GM12878 (cell line): ENCODE measurements at regions not wholly inside any gene's neighbourhood (a gene's known extent, or its start where the extent isn't known, plus 50 kb on each side); places are given as distances from the start of the nearest gene placed in this dataset.

Experiments
- ATF7 ChIP-seq: fragments of 450-650 bp; IDR thresholded peaks from 2 replicates; pipeline ENCODE4 v1.6.1; 2016; ENCODE audit warnings: low read depth, mild to moderate bottlenecking
- ETV6 ChIP-seq, 2 experiments: fragments of 450-650 bp in 1 of 2; IDR thresholded peaks in 1 of 2; conservative IDR thresholded peaks in 1 of 2; 2 replicates each; pipeline ENCODE4 v1.6.1; 2014; ENCODE audit warnings: antibody characterized with exemption in 1 of 2, borderline replicate concordance in 1 of 2, low read depth in 1 of 2, mild to moderate bottlenecking in 1 of 2, moderate library complexity in 1 of 2
- MYC ChIP-seq: IDR thresholded peaks from 2 replicates; pipeline ENCODE4 v1.6.1; 2011; ENCODE audit warnings: mild to moderate bottlenecking, low read length, moderate library complexity, inconsistent platforms; ENCODE audit not compliant: insufficient read depth, insufficient replicate concordance, insufficient read length, severe bottlenecking
- POU2F2 ChIP-seq: IDR thresholded peaks from 3 replicates; pipeline ENCODE4 v1.6.1; 2011; ENCODE audit warnings: low read depth, mild to moderate bottlenecking, low read length, borderline replicate concordance
- RUNX3 ChIP-seq: IDR thresholded peaks from 2 replicates; pipeline ENCODE4 v1.6.1; 2012; ENCODE audit warnings: low read length, inconsistent platforms
- SP1 ChIP-seq: IDR thresholded peaks from one replicate; pipeline ENCODE4 v1.6.1; 2011; ENCODE audit warnings: low read depth, low read length
- TF ChIP-seq, protein P1 (sequence below): IDR thresholded peaks from 2 replicates; pipeline ENCODE4 v1.6.1; 2012; ENCODE audit warnings: mild to moderate bottlenecking, low read depth, low read length
- TF ChIP-seq, protein P2 (sequence below): fragments of 450-650 bp; IDR thresholded peaks from 2 replicates; pipeline ENCODE4 v1.6.1; 2016; ENCODE audit warnings: mild to moderate bottlenecking, moderate library complexity, borderline replicate concordance

DNA sequence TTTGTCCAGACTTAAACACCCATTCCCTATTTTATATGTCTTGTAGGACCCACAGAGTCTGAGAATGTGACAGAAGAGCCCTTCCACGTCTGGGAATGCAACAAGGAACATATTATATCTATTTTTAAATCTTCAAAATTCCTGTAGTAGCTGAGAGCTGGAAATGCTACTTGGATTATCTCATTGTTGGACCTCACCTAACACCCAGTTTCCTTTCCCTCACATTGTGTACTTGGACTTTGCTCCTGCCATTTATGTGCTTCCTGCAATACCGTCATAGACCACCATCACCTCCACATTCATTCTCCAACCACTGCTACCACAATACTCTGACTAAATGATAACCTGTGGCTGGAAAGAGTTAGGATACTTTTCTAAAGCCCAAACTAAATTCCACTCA is 335.4 kb downstream of the COL12A1 start (continued):
- TF ChIP-seq, protein P1, sequence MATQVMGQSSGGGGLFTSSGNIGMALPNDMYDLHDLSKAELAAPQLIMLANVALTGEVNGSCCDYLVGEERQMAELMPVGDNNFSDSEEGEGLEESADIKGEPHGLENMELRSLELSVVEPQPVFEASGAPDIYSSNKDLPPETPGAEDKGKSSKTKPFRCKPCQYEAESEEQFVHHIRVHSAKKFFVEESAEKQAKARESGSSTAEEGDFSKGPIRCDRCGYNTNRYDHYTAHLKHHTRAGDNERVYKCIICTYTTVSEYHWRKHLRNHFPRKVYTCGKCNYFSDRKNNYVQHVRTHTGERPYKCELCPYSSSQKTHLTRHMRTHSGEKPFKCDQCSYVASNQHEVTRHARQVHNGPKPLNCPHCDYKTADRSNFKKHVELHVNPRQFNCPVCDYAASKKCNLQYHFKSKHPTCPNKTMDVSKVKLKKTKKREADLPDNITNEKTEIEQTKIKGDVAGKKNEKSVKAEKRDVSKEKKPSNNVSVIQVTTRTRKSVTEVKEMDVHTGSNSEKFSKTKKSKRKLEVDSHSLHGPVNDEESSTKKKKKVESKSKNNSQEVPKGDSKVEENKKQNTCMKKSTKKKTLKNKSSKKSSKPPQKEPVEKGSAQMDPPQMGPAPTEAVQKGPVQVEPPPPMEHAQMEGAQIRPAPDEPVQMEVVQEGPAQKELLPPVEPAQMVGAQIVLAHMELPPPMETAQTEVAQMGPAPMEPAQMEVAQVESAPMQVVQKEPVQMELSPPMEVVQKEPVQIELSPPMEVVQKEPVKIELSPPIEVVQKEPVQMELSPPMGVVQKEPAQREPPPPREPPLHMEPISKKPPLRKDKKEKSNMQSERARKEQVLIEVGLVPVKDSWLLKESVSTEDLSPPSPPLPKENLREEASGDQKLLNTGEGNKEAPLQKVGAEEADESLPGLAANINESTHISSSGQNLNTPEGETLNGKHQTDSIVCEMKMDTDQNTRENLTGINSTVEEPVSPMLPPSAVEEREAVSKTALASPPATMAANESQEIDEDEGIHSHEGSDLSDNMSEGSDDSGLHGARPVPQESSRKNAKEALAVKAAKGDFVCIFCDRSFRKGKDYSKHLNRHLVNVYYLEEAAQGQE, result no peak
- TF ChIP-seq ETV6 (conservative IDR thresholded peaks at IDR 0.05 in 1 of 2, IDR thresholded peaks at IDR 0.05 in 1 of 2; ENCODE audit: borderline replicate concordance in 1 of 2, low read depth in 1 of 2), result no peak
- TF ChIP-seq RUNX3, result no peak
- TF ChIP-seq POU2F2, result no peak
- TF ChIP-seq, protein P2, sequence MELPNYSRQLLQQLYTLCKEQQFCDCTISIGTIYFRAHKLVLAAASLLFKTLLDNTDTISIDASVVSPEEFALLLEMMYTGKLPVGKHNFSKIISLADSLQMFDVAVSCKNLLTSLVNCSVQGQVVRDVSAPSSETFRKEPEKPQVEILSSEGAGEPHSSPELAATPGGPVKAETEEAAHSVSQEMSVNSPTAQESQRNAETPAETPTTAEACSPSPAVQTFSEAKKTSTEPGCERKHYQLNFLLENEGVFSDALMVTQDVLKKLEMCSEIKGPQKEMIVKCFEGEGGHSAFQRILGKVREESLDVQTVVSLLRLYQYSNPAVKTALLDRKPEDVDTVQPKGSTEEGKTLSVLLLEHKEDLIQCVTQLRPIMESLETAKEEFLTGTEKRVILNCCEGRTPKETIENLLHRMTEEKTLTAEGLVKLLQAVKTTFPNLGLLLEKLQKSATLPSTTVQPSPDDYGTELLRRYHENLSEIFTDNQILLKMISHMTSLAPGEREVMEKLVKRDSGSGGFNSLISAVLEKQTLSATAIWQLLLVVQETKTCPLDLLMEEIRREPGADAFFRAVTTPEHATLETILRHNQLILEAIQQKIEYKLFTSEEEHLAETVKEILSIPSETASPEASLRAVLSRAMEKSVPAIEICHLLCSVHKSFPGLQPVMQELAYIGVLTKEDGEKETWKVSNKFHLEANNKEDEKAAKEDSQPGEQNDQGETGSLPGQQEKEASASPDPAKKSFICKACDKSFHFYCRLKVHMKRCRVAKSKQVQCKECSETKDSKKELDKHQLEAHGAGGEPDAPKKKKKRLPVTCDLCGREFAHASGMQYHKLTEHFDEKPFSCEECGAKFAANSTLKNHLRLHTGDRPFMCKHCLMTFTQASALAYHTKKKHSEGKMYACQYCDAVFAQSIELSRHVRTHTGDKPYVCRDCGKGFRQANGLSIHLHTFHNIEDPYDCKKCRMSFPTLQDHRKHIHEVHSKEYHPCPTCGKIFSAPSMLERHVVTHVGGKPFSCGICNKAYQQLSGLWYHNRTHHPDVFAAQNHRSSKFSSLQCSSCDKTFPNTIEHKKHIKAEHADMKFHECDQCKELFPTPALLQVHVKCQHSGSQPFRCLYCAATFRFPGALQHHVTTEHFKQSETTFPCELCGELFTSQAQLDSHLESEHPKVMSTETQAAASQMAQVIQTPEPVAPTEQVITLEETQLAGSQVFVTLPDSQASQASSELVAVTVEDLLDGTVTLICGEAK, result no peak
- TF ChIP-seq SP1, result no peak
- peak; percentile 29; the same call in 1 of the 2 replicates for TF ChIP-seq ATF7
- TF ChIP-seq MYC, result no peak
